ENCODE measurements at regions not wholly inside any gene's neighbourhood (a gene's known extent, or its start where the extent isn't known, plus 50 kb on each side); places are given as distances from the start of the nearest gene placed in this dataset.

DNA sequence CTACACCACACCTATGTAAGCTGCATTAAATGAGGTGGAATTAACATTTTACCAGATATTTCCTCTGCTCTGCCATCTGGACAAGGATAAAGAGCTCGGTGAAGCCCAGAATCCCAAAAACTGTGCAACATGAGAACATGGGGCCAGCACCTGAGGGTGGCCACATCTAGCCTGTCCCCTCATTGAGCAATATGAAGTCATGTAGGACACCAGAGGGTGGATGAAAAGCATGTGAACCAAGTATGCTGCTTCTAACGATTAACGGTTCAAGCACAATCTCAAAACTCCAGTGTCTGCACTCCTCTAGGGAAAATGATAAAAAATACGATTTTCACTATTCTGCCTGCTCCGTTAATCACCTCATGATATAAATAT is 545.8 kb downstream of the EBF1 start:
- TF ChIP-seq POLR2A (IDR thresholded peaks at IDR 0.05): no peak
- TF ChIP-seq, protein P1, sequence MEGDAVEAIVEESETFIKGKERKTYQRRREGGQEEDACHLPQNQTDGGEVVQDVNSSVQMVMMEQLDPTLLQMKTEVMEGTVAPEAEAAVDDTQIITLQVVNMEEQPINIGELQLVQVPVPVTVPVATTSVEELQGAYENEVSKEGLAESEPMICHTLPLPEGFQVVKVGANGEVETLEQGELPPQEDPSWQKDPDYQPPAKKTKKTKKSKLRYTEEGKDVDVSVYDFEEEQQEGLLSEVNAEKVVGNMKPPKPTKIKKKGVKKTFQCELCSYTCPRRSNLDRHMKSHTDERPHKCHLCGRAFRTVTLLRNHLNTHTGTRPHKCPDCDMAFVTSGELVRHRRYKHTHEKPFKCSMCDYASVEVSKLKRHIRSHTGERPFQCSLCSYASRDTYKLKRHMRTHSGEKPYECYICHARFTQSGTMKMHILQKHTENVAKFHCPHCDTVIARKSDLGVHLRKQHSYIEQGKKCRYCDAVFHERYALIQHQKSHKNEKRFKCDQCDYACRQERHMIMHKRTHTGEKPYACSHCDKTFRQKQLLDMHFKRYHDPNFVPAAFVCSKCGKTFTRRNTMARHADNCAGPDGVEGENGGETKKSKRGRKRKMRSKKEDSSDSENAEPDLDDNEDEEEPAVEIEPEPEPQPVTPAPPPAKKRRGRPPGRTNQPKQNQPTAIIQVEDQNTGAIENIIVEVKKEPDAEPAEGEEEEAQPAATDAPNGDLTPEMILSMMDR (IDR thresholded peaks at IDR 0.05): no peak

Data from thyroid gland (tissue), 4 donors.